ENCODE measurements at regions not wholly inside any gene's neighbourhood (a gene's known extent, or its start where the extent isn't known, plus 50 kb on each side); places are given as distances from the start of the nearest gene placed in this dataset.

DNA sequence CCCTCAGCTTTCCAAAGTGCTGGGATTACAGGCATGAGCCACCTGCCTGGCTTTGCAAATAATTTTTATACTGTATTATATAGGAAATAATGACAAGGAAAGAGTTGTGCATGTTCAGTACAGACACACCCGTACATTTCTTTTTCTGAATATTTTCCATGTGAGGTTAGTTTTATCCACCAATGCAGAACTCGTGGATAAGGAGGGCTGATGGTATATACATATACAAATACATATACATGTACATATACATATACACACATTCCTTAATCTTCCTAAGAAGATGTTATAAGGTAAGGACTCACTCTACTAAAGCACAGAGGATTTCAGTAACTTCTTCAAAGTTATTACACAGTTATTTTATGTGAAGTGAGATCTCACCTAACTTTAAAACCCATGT, 925.8 kb downstream of the C4orf33 start:
- TF ChIP-seq, protein P1, sequence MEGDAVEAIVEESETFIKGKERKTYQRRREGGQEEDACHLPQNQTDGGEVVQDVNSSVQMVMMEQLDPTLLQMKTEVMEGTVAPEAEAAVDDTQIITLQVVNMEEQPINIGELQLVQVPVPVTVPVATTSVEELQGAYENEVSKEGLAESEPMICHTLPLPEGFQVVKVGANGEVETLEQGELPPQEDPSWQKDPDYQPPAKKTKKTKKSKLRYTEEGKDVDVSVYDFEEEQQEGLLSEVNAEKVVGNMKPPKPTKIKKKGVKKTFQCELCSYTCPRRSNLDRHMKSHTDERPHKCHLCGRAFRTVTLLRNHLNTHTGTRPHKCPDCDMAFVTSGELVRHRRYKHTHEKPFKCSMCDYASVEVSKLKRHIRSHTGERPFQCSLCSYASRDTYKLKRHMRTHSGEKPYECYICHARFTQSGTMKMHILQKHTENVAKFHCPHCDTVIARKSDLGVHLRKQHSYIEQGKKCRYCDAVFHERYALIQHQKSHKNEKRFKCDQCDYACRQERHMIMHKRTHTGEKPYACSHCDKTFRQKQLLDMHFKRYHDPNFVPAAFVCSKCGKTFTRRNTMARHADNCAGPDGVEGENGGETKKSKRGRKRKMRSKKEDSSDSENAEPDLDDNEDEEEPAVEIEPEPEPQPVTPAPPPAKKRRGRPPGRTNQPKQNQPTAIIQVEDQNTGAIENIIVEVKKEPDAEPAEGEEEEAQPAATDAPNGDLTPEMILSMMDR (IDR thresholded peaks at IDR 0.05) = no peak
- no peak for TF ChIP-seq POLR2A (IDR thresholded peaks at IDR 0.05)
